C4-2B (cell line): ENCODE measurements at regions not wholly inside any gene's neighbourhood (a gene's known extent, or its start where the extent isn't known, plus 50 kb on each side); places are given as distances from the start of the nearest gene placed in this dataset.

Source experiments
- CTCF ChIP-seq: fragments of 450-650 bp; conservative IDR thresholded peaks from 2 replicates; pipeline ENCODE4 v1.5.1; 2017; ENCODE audit warnings: mild to moderate bottlenecking
- ZFX ChIP-seq: fragments of 450-650 bp; IDR thresholded peaks from 2 replicates; pipeline ENCODE4 v1.6.1; 2017

DNA sequence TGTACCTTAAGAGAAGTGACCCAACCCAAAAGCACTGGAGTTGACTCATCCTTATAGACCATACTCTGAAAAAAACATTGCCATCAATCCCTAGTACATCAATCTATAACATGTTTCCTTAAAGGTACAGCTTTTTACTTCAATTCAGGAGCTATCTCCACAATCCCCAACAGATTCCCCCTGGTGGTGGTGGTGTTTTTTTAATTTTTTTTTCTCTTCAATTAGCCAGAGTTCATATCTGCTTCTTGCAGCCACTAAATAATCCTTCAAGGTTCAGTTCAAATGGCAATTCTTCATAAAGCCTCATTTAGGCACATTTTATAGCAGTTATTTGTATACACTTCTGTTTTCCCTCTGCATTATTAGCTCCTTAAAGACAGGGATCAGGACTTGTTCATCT lies 60.7 kb upstream of the KDR start:
- peak; percentile 11; the same call in 1 of the 2 replicates for TF ChIP-seq CTCF
- TF ChIP-seq ZFX, result no peak
